ENCODE measurements at regions not wholly inside any gene's neighbourhood (a gene's known extent, or its start where the extent isn't known, plus 50 kb on each side); places are given as distances from the start of the nearest gene placed in this dataset.

DNA sequence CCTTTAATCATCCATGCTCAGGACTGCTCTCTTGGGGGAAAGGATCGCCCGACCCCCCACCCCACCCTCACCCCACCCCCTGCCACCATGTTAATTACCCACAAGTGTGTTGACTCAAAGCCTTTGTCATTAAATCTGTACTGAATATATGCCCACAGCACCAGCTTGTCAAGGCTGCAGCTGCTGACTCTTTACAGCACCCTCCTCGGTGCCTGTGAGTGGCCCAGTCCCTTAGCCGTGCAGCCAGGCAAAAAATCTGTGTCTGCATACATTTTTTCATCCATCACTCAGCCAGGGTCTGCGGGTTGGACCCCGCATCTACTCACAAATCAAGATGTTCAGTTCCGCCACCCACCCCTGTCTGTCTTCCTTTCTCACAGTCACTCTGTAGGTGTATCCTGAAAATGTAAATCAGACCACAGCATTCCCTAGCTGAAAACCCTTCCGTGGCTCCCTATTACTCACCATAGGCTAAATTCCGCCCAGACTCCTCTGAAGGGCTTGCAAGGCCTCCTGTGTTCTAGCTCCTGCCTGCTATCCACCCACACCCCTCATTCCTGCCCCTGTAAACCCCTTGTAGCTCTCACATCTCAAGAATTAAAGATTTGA is 53.7 kb upstream of the KCNIP1 start:
- TF ChIP-seq, protein P1, sequence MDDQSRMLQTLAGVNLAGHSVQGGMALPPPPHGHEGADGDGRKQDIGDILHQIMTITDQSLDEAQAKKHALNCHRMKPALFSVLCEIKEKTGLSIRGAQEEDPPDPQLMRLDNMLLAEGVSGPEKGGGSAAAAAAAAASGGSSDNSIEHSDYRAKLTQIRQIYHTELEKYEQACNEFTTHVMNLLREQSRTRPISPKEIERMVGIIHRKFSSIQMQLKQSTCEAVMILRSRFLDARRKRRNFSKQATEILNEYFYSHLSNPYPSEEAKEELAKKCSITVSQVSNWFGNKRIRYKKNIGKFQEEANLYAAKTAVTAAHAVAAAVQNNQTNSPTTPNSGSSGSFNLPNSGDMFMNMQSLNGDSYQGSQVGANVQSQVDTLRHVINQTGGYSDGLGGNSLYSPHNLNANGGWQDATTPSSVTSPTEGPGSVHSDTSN (IDR thresholded peaks at IDR 0.05): no peak
- TF ChIP-seq, protein P2, sequence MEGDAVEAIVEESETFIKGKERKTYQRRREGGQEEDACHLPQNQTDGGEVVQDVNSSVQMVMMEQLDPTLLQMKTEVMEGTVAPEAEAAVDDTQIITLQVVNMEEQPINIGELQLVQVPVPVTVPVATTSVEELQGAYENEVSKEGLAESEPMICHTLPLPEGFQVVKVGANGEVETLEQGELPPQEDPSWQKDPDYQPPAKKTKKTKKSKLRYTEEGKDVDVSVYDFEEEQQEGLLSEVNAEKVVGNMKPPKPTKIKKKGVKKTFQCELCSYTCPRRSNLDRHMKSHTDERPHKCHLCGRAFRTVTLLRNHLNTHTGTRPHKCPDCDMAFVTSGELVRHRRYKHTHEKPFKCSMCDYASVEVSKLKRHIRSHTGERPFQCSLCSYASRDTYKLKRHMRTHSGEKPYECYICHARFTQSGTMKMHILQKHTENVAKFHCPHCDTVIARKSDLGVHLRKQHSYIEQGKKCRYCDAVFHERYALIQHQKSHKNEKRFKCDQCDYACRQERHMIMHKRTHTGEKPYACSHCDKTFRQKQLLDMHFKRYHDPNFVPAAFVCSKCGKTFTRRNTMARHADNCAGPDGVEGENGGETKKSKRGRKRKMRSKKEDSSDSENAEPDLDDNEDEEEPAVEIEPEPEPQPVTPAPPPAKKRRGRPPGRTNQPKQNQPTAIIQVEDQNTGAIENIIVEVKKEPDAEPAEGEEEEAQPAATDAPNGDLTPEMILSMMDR (IDR thresholded peaks at IDR 0.05): no peak
- TF ChIP-seq FOSL2 (IDR thresholded peaks at IDR 0.05; ENCODE audit: borderline replicate concordance, low read depth) (no peak), FOXM1 (IDR thresholded peaks at IDR 0.05; ENCODE audit: low read depth) (no peak), RCOR1 (IDR thresholded peaks at IDR 0.05; ENCODE audit: low read length) (no peak), RFX5 (IDR thresholded peaks at IDR 0.05; ENCODE audit: low read length) (no peak), RAD21 (IDR thresholded peaks at IDR 0.05; ENCODE audit: low read length) (no peak)
